Mesenchymal stem cell (in vitro differentiated cells and primary cell): ENCODE measurements at regions not wholly inside any gene's neighbourhood (a gene's known extent, or its start where the extent isn't known, plus 50 kb on each side); places are given as distances from the start of the nearest gene placed in this dataset.

Experiments used
- DNase-seq: peaks from one replicate; pipeline ENCODE4 v3.0.0-alpha.2; 2013
- H2AFZ ChIP-seq: one replicate; pipeline ENCODE4 v1.6.1; 2013; ENCODE audit warnings: low read depth, mild to moderate bottlenecking, control low read depth, inconsistent platforms, low read length, moderate library complexity
- H2AK5ac ChIP-seq: 2 replicates; pipeline ENCODE4 v1.6.1; 2013; ENCODE audit warnings: low read length, moderate library complexity, mild to moderate bottlenecking, inconsistent platforms; ENCODE audit not compliant: severe bottlenecking
- H2BK120ac ChIP-seq: one replicate; pipeline ENCODE4 v1.6.1; 2013; ENCODE audit warnings: low read depth, mild to moderate bottlenecking, inconsistent platforms, low read length, moderate library complexity
- H2BK12ac ChIP-seq, 2 experiments: one replicate each; pipeline ENCODE4 v1.6.1; 2013; ENCODE audit warnings: inconsistent platforms in 2 of 2, low read length in 2 of 2, mild to moderate bottlenecking in 2 of 2, moderate library complexity in 2 of 2, control low read depth in 1 of 2
- H2BK15ac ChIP-seq: one replicate; pipeline ENCODE4 v1.6.1; 2013; ENCODE audit warnings: mild to moderate bottlenecking, low read depth, inconsistent platforms; ENCODE audit not compliant: poor library complexity, severe bottlenecking
- H2BK5ac ChIP-seq: 2 replicates; pipeline ENCODE4 v1.6.1; 2013; ENCODE audit warnings: low read depth, mild to moderate bottlenecking, low read length, control low read depth, inconsistent platforms; ENCODE audit not compliant: poor library complexity, severe bottlenecking
- H3K14ac ChIP-seq, 2 experiments: one replicate each; pipeline ENCODE4 v1.6.1; 2013; ENCODE audit warnings: inconsistent platforms in 2 of 2, low read length in 2 of 2, control low read depth in 1 of 2, mild to moderate bottlenecking in 1 of 2, moderate library complexity in 1 of 2
- H3K18ac ChIP-seq, 2 experiments: one replicate each; pipeline ENCODE4 v1.6.1; 2013; ENCODE audit warnings: inconsistent platforms in 2 of 2, low read length in 2 of 2, control low read depth in 1 of 2, low read depth in 1 of 2, mild to moderate bottlenecking in 1 of 2
- H3K23ac ChIP-seq, 2 experiments: one replicate each; pipeline ENCODE4 v1.6.1; 2013; ENCODE audit warnings: inconsistent platforms in 2 of 2, low read length in 2 of 2, mild to moderate bottlenecking in 2 of 2, moderate library complexity in 2 of 2, control low read depth in 1 of 2
- H3K27ac ChIP-seq: 2 replicates; pipeline ENCODE4 v1.5.1; 2013; ENCODE audit warnings: mild to moderate bottlenecking, moderate library complexity, low read length, control low read depth, inconsistent platforms; ENCODE audit not compliant: poor library complexity, severe bottlenecking
- H3K27me3 ChIP-seq, 2 experiments: 2 replicates each; pipeline versions ENCODE4 v1.6.1 to v1.7.0; 2013; ENCODE audit warnings: low read length in 2 of 2, mild to moderate bottlenecking in 2 of 2, moderate library complexity in 2 of 2, control low read depth in 1 of 2, inconsistent platforms in 1 of 2; ENCODE audit not compliant: control insufficient read depth in 1 of 2, insufficient read depth in 1 of 2
- H3K36me3 ChIP-seq, 2 experiments: 2 replicates each; pipeline versions ENCODE4 v1.6.1 to v1.7.0; 2013; ENCODE audit warnings: low read length in 2 of 2, control low read depth in 1 of 2, inconsistent platforms in 1 of 2, low read depth in 1 of 2, mild to moderate bottlenecking in 1 of 2; ENCODE audit not compliant: insufficient read depth in 2 of 2, control insufficient read depth in 1 of 2
- H3K4ac ChIP-seq, 2 experiments: one replicate each; pipeline ENCODE4 v1.6.1; 2013; ENCODE audit warnings: inconsistent platforms in 2 of 2, low read length in 2 of 2, mild to moderate bottlenecking in 2 of 2, moderate library complexity in 2 of 2, control low read depth in 1 of 2, low read depth in 1 of 2
- H3K4me1 ChIP-seq: 2 replicates; pipeline ENCODE4 v1.6.1; 2013; ENCODE audit warnings: low read depth, low read length, control low read depth; ENCODE audit not compliant: control insufficient read depth, insufficient read depth
- H3K4me2 ChIP-seq: 2 replicates; pipeline ENCODE4 v1.6.1; 2013; ENCODE audit warnings: low read length, mild to moderate bottlenecking, inconsistent platforms; ENCODE audit not compliant: poor library complexity, severe bottlenecking
- H3K4me3 ChIP-seq, 2 experiments: 2 replicates each; pipeline versions ENCODE4 v1.5.1 to v1.7.0; 2013; ENCODE audit warnings: low read length in 2 of 2, mild to moderate bottlenecking in 2 of 2, control low read depth in 1 of 2, low read depth in 1 of 2; ENCODE audit not compliant: insufficient read depth in 1 of 2
- H3K79me1 ChIP-seq: replicated peaks from 2 replicates; pipeline ENCODE4 v1.6.1; 2013; ENCODE audit warnings: mild to moderate bottlenecking, control low read depth, low read length, inconsistent platforms; ENCODE audit not compliant: poor library complexity, severe bottlenecking
- H3K9ac ChIP-seq: 2 replicates; pipeline ENCODE4 v1.7.0; 2013; ENCODE audit warnings: mild to moderate bottlenecking, low read length, moderate library complexity
- H3K9me3 ChIP-seq: 2 replicates; pipeline ENCODE4 v1.7.0; 2013; ENCODE audit warnings: mild to moderate bottlenecking, low read length; ENCODE audit not compliant: control insufficient read depth
- H4K8ac ChIP-seq: one replicate; pipeline ENCODE4 v1.6.1; 2013; ENCODE audit warnings: inconsistent platforms, mild to moderate bottlenecking, low read length, moderate library complexity
- H4K91ac ChIP-seq: one replicate; pipeline ENCODE4 v1.6.1; 2013; ENCODE audit warnings: mild to moderate bottlenecking, low read length, inconsistent platforms
- WGBS: methylation state at CpG from one replicate; pipeline ENCODE4 v1.1.7; 2013; ENCODE audit warnings: mixed read lengths; 5-methylcytosine and 5-hydroxymethylcytosine counted together

GRCh38 chr2:40579247-40579646 lies 127.4 kb upstream of the SLC8A1 start:
- H3K4ac ChIP-seq: no peak overlapping the region
- H3K4me1 ChIP-seq: no peaks in the 10 kb centered on the region
- no peak overlapping the region for H3K4me2 ChIP-seq
- H3K9ac ChIP-seq: no peak overlapping the region
- H3K9me3 ChIP-seq: no peaks in the 10 kb centered on the region
- no peaks in the 10 kb centered on the region for H3K27me3 ChIP-seq
- H3K4me3 ChIP-seq: no peak overlapping the region
- H2BK120ac ChIP-seq: no peak overlapping the region
- no peak overlapping the region for H2BK5ac ChIP-seq
- no CpG with 5 or more reads among the region's 1 CpG for WGBS
- H2BK15ac ChIP-seq: no peak overlapping the region
- DNase-seq: no peak
- H2BK12ac ChIP-seq: no peak overlapping the region
- no peaks in the 10 kb centered on the region for H3K36me3 ChIP-seq
- H3K23ac ChIP-seq: no peak overlapping the region
- H2AK5ac ChIP-seq: no peak overlapping the region
- no peak overlapping the region for H3K14ac ChIP-seq
- H3K79me1 ChIP-seq: no peaks in the 10 kb centered on the region
- no peak overlapping the region for H3K27ac ChIP-seq
- H4K8ac ChIP-seq: no peak overlapping the region
- no peak overlapping the region for H4K91ac ChIP-seq
- no peak overlapping the region for H2AFZ ChIP-seq
- no peak overlapping the region for H3K18ac ChIP-seq

GRCh38 chr2:40584432-40584831 lies 132.5 kb upstream of the SLC8A1 start:
- H3K4ac ChIP-seq: no peak overlapping the region
- no peaks in the 10 kb centered on the region for H3K36me3 ChIP-seq
- no peak overlapping the region for H3K14ac ChIP-seq
- no peak overlapping the region for H3K23ac ChIP-seq
- H2AK5ac ChIP-seq: no peak overlapping the region
- no peaks in the 10 kb centered on the region for H3K79me1 ChIP-seq
- H4K8ac ChIP-seq: no peak overlapping the region
- no peak for DNase-seq
- no peak overlapping the region for H3K4me2 ChIP-seq
- no peak overlapping the region for H3K18ac ChIP-seq
- no peak overlapping the region for H2BK5ac ChIP-seq
- H3K27me3 ChIP-seq: no peaks in the 10 kb centered on the region
- H4K91ac ChIP-seq: no peak overlapping the region
- H2BK120ac ChIP-seq: no peak overlapping the region
- H2BK15ac ChIP-seq: no peak overlapping the region
- no peak overlapping the region for H3K4me3 ChIP-seq
- no peak overlapping the region for H3K9ac ChIP-seq
- WGBS: 80% methylated on average over 1 of the region's 2 CpGs
- H2BK12ac ChIP-seq: no peak overlapping the region
- no peak overlapping the region for H3K27ac ChIP-seq
- no peak overlapping the region for H2AFZ ChIP-seq
- H3K4me1 ChIP-seq: no peaks in the 10 kb centered on the region
- H3K9me3 ChIP-seq: no peaks in the 10 kb centered on the region

- Histone ChIP-seq H3K18ac (no peak overlapping the region), H3K4me1 (no peaks in the 10 kb centered on the region), H4K91ac (no peak overlapping the region), H3K4me3 (no peak overlapping the region), H3K23ac (no peak overlapping the region), H2BK12ac (no peak overlapping the region), H2AK5ac (no peak overlapping the region), H3K14ac (no peak overlapping the region), H2AFZ (no peak overlapping the region), H3K27ac (no peak overlapping the region), H3K9me3 (no peaks in the 10 kb centered on the region), H3K27me3 (no peaks in the 10 kb centered on the region), H4K8ac (no peak overlapping the region), H3K4ac (no peak overlapping the region), H2BK120ac (no peak overlapping the region), H2BK5ac (no peak overlapping the region), H3K36me3 (no peaks in the 10 kb centered on the region), H3K4me2 (no peak overlapping the region), H2BK15ac (no peak overlapping the region), H3K9ac (no peak overlapping the region), H3K79me1 (no peaks in the 10 kb centered on the region)
- DNase-seq: no peak
- WGBS: 100% methylated on average over 1 of the region's 3 CpGs
Measured at GRCh38 chr2:40591774-40592173, 139.9 kb upstream of the SLC8A1 start.

- no peaks in the 10 kb centered on the region for H3K79me1 ChIP-seq
- H3K4me3 ChIP-seq: no peak overlapping the region
- H2BK15ac ChIP-seq: no peak overlapping the region
- no peak overlapping the region for H2AK5ac ChIP-seq
- no peaks in the 10 kb centered on the region for H3K4me1 ChIP-seq
- H4K8ac ChIP-seq: no peak overlapping the region
- no peak overlapping the region for H3K23ac ChIP-seq
- no peak overlapping the region for H2BK120ac ChIP-seq
- 13% methylated on average over 1 of the region's 2 CpGs for WGBS
- H3K4ac ChIP-seq: no peak overlapping the region
- no peak overlapping the region for H2BK12ac ChIP-seq
- no peak overlapping the region for H3K18ac ChIP-seq
- H3K27ac ChIP-seq: no peak overlapping the region
- H4K91ac ChIP-seq: no peak overlapping the region
- DNase-seq: no peak
- H3K36me3 ChIP-seq: no peaks in the 10 kb centered on the region
- H3K9ac ChIP-seq: no peak overlapping the region
- no peaks in the 10 kb centered on the region for H3K9me3 ChIP-seq
- no peak overlapping the region for H2BK5ac ChIP-seq
- H3K4me2 ChIP-seq: no peak overlapping the region
- no peak overlapping the region for H2AFZ ChIP-seq
- no peak overlapping the region for H3K14ac ChIP-seq
- no peaks in the 10 kb centered on the region for H3K27me3 ChIP-seq
Measured at GRCh38 chr2:40592218-40592617, 140.3 kb upstream of the SLC8A1 start.
